Erythroblast (primary cell): ENCODE measurements at regions not wholly inside any gene's neighbourhood (a gene's known extent, or its start where the extent isn't known, plus 50 kb on each side); places are given as distances from the start of the nearest gene placed in this dataset.
"Not testable (repeated sequence)": the region's sequence is repeated elsewhere in the genome, so short reads cannot be mapped to it uniquely, and the experiment has no call there.

Experiments
- DNase-seq, 2 experiments: peaks; one replicate each; lab custom pipeline; 2025; lab: John Stamatoyannopoulos, UW
- GATA1 ChIP-seq: IDR thresholded peaks from 2 replicates; pipeline ENCODE4 v1.6.1; 2011; ENCODE audit warnings: low read depth, mild to moderate bottlenecking, control low read depth, low read length, moderate library complexity
- POLR2A ChIP-seq: IDR thresholded peaks from 2 replicates; pipeline ENCODE4 v1.6.1; 2011; ENCODE audit warnings: mild to moderate bottlenecking, low read length

DNA sequence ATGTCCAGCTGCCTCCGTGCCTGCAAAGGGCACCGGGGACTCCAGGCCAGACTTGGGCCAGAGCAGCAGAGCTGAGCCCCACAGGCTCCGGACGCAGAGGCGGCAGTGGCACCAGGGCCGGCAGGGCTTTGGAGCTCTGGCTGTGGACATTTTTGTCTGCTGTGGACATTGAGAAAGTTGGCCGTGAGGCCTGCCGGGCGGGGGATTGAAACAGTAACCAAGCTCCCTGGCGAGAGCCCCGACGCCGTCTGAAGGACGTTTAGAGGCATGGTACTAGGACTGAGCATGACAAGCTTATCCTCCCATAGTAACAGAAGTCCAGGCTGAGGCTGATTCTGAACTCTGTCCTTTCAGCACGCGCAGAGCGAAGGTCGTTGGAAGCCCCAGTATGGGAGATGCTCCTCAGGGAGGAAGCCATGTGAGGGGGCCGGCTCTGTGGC is 323.8 kb downstream of the AMY1C start:
- DNase-seq, result no peak
- TF ChIP-seq POLR2A, result no peak
- TF ChIP-seq GATA1, result no peak

DNA sequence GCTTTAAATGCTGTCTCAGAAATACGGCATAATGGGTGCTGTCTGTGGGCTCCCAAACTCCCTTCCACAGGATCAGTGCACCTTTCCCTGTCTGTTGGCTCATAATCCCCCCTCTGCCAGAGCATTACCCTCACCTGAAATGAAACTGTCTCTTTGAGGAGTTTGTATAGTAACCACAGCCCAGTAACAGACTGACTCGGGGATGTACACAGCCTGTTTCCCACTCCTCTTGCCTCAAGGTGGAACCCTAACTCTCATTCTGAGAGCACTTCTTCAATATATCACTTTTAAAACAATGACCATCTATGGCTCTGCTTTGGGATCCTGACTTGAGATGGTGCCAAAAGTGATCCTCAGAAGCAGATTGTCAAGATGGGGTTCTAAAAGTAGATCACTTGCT is 332.5 kb downstream of the AMY1C start:
- no peak for DNase-seq
- TF ChIP-seq GATA1 (no peak), POLR2A (no peak)

DNA sequence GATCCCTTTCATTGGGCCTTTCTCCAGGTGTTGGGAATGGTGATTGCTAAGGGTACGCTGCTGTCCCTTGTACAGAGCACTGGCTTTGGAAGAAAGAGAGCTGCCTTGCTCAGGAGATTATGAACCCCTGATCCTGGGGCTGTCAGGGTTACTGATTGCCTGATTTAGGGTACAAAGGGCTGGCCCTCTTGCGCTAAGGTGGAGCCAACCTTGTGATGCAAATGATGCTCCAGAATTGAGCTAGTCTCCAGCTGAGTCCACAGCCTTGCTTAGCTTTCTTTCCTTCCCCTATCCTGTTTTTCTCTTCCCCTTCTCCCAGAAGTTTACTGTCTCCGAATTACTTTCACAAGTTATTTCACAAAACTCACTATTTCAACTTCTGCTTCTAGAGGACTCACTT is 334.7 kb downstream of the AMY1C start:
- DNase-seq, result no peak
- TF ChIP-seq POLR2A (no peak), GATA1 (no peak)

DNA sequence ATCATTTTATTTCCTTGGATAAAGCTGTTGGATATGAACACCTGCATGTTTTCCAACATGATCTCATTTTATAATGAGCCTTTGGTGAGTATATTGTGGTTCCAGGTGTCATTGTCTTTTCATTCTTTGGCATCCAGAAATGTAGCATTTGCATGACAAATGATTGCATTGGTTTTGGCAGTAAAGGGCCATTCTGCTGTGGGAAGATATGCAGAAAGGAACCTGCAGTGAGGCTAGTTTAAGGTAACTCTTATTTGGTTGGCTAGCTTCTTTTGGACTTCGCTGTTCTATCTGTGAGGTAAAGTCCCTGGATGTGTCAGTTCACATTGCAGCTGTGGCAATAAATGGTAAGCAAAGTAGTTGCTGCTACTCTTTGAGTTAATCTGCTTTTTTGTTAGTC is 343.0 kb downstream of the AMY1C start:
- no peak for TF ChIP-seq POLR2A
- TF ChIP-seq GATA1, result no peak
- no peak for DNase-seq

DNA sequence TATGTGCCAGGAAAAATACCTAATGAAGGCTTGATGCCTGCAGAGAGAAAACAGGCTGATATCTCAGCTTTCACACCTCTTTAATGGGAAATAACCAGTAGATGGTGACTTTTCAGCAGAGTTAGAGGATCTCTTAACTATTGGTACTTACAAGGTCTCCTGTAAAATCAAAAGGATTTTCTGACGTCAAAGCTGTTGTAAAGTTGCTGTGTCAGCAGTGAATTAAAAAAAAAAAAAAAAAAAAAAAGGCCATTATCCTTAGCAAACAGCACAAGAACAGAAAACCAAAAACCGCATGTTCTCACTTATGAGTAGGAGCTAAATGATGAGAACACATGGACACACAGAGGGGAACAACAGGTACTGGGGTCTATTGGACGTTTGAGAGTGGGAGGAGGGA is 349.1 kb downstream of the AMY1C start:
- no peak for DNase-seq
- no peak for TF ChIP-seq POLR2A
- no peak for TF ChIP-seq GATA1

DNA sequence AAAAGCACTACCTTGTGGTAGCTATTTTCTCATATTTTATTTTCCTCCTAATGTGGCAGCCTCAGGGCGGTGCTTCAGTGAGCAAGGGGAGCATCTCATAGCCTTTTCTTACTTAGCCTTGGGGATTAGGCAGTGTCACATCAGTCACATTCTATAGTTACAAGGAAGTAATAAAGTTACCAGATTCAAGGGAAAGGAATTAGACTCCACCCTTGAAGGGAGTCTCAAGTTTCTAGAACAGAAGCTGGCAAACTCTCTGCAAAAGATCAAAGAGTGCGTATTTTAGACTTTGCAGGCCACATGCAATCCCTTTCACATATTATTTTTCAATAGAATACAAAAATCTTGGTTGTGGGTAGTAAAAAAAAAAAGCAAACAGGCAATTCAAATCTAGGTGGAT is 350.4 kb downstream of the AMY1C start:
- TF ChIP-seq POLR2A (no peak), GATA1 (no peak)
- no peak for DNase-seq

DNA sequence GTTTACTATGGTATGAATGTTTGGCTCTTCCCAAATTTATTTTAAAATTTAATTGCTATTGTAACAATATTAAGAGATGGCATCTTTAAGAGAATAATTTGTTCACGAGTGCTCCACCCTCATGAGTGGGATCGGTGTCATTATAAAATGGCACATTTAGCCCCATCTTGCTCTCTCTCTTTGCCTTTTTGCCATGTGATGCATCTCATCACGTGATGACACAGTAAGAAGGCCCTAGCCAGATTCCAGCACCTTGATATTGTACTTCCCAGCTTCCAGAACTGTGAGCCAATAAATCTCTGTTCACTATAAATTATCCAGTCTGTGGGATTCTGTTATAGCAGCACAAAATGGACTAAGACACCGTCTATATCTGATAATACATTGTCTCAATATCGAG is 355.8 kb downstream of the AMY1C start:
- no peak for TF ChIP-seq GATA1
- TF ChIP-seq POLR2A, result no peak
- no peak for DNase-seq

DNA sequence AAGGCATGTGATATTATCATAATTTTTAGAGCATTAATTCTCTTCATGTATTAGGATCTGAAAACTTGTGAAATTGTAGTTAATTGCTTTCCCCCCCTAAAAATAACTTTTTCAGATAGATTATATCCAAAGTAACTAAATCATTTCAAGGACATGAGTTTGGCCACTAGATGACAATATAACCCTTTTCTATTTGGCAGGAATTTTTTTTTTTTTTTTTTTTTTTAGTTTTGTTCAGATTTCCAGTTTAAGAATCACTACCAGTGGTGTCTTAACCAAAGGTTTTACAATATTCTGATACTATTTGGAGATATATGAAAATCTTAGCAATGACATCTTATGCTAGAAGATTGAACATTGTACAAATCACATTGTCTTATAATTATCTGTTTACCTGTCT is 370.8 kb downstream of the AMY1C start:
- no peak for DNase-seq
- TF ChIP-seq GATA1, result no peak
- no peak for TF ChIP-seq POLR2A

DNA sequence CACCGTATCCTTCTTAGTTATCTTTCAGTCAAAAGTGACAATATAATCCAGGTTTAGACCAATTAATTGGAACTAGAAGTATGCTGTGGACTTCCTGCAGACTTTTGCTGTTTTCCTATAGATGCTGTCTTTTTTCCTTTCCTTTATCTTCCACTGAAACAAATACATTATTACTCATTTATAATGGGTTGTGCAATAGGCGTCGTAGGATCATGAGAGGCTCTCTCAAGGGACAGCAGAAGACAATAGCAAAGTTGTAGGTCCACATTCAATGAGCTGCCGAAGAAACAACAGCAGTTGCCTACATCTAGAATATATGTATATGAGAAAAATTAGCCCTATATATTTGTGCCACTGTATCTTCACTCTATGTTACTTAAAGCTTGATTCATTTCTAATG is 371.6 kb downstream of the AMY1C start:
- TF ChIP-seq POLR2A, result no peak
- no peak for TF ChIP-seq GATA1
- no peak for DNase-seq

DNA sequence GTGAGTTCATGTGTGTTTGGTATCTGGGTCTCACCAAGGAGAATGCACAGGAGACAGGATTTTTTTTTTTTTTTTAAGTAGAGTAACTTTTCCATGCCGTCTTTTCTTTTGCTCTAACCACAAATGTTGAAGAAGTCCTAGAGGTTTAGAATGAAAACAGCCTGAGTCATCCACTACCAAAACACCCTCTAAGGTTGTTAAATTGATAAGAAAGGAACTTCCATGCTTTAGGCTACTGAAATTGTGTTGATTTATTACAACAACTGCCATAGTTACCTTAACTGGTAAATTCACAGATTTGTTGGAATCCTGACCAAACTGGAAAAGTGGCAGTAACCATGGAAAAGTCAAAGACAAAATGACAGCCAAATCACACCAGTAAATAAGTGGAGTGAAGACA is 375.6 kb downstream of the AMY1C start:
- TF ChIP-seq POLR2A (no peak), GATA1 (no peak)
- no peak for DNase-seq

DNA sequence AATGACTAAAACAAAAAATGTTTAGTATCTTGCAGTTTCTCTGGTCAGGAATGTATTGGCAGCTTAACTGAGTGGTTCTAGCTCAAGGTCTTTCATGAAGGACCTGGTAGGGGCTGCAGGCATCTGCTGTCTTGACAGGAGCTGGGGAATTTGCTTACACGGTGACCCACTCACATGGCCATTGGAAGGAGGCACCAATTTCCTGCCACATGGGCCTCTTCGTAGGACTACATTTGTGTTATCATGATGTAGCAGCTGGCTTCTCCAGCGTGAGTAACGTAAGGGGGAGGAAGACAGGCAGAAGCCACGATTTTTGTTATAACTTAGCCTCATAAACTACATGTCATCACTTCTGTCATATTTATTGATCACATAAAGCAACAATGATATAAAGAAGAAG is 376.3 kb downstream of the AMY1C start:
- TF ChIP-seq POLR2A, result no peak
- TF ChIP-seq GATA1, result no peak
- DNase-seq, result peak; percentile 9 to 12

DNA sequence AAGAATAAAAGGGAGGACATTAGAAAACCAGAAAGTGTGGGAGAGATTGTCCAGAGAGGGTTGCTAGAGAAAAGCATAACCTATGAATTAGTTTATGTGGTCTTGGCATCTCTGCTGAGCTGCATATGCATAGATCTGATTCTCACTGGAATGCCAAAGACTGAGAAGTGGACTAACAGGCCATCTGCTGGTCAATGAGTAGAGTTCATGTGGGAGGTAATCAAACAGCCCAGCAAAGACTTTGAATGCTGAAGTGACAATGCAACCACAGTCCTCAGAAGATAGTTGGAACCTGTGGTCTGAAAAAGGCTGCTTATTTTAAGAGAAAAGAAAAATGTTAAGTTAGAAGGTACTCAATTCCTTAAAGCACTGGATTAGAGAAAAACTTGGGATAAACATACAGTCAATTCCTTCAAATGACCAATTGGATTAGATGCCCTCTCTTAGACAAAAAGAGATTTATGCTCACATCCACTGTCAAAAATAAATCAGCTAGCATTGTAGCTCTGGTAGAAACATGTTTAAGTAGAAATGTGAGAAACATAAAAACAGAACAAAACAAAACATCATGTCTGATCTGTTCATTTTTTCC is 382.8 kb downstream of the AMY1C start:
- peak in 1 of 2 experiments; percentile 8 for DNase-seq
- TF ChIP-seq GATA1 (no peak), POLR2A (no peak)

DNA sequence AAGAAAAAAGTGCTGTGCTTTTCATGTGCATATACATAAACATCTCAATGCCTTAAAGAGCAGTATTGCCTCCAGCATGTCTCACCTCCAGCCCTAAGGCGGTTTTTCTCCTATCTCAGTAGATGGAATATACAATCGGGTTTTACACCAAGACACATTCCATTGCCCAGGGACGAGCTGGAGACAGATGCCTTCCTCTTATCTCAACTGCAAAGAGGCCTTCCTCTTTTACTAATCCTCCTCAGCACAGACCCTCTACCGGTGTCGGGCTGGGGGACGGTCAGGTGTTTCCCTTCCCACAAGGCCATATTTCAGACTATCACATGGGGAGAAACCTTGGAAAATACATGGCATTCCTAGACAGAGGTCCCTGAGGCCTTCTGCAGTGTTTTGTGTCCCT is 385.3 kb downstream of the AMY1C start:
- DNase-seq, result not testable (repeated sequence)

DNA sequence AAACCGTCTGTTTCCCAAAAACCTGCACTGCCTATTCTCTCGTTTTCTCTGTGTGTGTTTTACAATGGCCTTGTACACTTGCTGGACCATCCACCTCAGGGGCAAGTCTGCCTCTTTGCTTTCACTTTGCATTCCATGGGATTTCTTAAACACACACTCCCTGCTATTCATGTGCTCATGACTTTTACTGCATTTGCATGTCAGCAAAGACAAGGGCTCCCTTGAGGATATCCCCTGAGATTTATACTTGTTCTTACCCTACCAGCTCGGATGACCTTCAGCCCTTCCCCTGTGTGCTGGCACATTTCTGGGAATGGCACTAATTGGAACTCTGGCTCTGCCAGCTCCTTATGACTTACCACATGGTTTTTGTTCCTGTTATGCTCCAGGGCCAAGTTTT is 386.9 kb downstream of the AMY1C start:
- no peak for DNase-seq
- TF ChIP-seq POLR2A, result no peak
- TF ChIP-seq GATA1, result no peak

DNA sequence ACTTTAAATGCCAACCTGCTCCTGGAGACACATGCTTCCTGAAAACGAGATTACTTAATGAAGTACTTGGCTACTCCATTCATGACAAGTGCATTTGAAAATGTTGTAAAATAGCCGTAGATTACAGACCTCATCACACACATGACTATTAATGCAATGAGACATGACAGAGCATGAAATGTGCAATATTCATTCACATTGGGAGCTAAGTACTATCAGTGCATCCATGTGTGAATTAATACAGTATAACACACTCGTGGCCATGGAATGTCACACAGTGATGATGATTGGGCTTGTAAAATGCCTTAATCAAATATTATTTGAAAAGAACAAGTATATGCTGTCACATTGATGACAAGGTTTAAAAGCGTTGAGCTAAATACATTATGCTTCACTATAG is 407.0 kb downstream of the AMY1C start:
- no peak for TF ChIP-seq GATA1
- no peak for TF ChIP-seq POLR2A
- no peak for DNase-seq
